NCI-H82 treated with DMSO at 0.1 percent for 48 hours (cell line): ENCODE measurements at regions not wholly inside any gene's neighbourhood (a gene's known extent, or its start where the extent isn't known, plus 50 kb on each side); places are given as distances from the start of the nearest gene placed in this dataset.

ENCODE experiments used
- DNase-seq: peaks from one replicate; lab custom pipeline; 2025; ENCODE audit not compliant: unreplicated experiment; lab: John Stamatoyannopoulos, UW

DNA sequence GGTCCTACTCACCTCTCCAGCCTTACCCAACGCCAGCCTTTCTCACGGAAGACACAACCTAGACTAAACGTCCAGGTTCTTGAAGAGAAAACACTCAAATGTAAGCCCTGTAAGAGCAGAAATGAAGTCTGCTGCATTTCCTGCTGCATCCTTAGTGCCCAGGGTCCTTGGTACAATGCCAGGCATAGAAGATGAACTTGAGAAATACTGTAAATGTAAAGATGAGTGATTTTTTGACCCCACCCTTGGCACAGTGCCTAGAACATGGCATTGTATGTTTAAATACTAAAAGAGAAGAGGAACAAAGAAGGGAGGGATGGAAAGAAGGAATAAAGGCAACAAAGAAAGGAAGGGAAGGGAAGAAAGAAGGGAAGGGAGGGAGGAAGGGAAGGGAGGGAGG, 514.6 kb downstream of the MED13L start:
- DNase-seq = no peak

DNA sequence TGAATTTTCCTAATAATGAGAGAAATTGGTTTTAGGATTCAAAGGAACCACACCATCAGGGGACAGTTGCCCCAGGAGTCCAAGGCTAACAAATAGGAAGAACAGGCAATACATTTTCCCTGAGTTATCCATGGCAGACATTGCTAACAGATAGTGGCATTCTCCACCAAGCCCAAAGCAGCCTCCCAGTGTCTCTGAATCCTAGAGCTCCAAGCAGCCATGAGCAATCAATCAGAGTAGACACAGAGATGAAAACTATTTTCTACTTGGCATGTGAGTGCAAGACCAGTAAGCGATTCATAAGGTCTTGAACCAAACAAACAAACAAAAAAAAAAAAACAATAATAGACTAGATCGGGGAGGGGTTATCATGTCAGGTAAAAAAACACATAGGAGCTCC, 515.7 kb downstream of the MED13L start:
- no peak for DNase-seq

DNA sequence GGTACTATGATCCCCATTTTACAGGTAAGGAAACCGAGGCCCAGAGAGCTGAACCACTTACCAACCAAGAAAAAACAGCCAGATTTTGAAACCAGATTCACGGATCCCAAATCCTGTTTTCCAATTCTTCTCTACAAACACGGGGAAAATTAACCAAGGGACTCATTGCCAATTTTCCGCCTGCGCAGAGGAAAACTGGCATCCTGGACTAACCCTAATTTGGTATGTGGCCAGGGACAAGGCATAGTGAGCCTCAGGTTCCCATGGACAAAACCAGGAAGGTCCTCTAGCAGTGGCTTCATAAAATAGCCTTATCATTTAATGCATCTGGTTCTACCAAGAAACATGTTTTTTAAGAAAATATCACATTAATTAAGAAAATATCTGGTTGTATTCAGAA, 517.3 kb downstream of the MED13L start:
- no peak for DNase-seq

DNA sequence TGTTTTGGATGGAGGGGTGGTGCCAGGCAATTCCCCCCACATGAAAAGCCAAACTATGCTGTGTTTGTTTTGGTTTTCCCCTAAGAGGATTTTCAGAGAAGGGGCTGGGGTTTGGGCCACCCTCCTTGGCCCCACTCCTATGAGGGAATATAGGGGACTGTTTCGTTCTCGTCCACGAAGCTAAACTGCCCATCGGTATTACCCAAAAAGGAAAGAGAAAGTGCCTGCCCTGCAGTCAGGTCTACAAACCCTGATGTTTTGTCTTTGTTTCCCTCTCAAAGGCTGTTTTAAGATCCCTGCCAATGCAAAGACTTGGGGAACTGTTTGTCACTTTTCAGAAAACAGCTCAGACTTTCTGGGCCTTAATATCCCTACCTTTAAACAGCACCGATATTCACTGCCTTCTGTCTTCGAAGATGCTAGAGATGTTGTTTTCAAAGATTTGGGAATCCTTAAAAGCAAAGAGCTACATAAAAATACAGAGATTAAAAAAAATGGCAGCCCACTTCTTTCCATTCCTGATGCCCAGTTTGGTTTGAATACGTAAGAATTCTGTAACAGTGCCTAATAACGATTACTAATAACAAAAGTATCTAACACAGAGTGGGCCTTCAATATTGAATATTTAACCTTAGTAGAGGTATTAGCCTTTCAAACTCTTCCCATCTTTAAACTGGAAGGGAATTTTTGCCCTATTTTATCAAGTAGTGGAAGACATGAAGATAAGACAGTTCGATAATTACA, 518.4 kb downstream of the MED13L start:
- DNase-seq = no peak

DNA sequence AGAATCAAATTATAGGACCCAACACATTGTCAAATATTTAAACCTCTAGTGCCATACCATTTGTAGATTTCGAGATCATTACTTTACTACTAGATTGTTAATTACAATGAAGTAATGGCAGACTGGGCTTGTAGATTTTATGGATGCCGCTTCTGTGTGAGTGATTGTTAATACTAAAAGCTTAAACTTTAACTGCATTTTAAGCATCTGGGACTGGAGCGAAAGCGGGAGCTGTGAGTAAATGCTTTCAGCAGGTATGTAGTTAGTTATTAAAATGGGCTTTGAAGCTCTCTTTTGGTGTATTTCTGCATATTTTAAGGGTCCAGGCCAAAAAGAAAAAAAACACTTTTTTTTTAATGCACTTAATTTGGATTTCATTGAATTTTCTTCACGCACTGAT, 519.3 kb downstream of the MED13L start:
- DNase-seq = no peak

DNA sequence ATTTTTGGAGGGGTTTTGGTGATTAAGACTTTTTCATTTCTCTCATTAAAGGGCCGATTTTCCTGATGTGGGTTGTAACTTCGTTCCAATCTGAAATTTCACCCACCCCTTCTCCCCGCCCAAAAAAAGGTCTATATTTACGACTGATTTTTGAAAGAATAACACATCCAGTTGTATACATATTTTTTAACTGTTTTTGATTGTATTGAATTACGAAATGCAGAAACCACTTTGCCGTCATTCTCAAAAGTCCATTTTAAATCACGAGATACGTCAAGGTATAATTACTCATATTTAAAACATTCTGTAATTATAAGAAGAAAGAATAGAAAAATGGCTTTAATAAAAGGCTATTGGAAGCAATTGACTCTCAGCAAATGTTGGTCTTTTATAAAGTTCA, 520.7 kb downstream of the MED13L start:
- no peak for DNase-seq

DNA sequence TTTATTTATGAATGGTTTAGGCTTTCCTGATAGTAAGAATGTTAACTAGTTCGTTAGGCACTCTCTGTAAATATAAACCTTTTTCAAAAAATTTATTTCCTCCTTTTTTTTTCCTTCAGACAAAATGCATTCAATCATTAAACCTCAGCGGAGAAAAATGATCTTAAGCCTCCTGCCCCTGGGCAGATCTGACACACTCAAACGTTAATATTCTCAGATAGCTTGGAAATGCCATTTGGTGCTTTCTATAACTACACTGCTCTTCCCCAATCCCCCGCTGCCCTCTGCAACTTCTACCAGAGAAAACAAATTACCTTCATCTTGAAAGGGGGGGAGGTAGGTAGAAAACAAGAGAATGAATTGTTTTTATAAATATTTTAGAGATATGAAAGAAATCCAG, 521.2 kb downstream of the MED13L start:
- DNase-seq = no peak

DNA sequence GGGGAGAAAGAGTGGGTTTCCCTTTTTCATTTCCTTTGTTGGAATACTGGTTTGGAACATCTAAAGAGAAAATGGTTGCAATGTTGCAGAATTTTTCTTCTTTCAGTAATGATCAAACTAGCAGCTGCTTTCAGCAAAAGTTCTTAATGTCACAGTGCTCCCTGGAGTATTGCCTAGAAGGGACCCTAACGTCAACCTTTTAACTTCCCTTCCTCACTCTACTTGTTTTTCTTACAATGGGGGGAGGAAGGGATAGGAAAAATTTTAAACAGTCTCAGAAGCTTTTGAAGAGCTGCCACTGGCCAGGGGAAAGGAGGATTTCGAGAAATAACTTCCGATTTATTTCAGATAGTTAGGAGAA, 521.8 kb downstream of the MED13L start:
- peak; percentile 33 for DNase-seq

DNA sequence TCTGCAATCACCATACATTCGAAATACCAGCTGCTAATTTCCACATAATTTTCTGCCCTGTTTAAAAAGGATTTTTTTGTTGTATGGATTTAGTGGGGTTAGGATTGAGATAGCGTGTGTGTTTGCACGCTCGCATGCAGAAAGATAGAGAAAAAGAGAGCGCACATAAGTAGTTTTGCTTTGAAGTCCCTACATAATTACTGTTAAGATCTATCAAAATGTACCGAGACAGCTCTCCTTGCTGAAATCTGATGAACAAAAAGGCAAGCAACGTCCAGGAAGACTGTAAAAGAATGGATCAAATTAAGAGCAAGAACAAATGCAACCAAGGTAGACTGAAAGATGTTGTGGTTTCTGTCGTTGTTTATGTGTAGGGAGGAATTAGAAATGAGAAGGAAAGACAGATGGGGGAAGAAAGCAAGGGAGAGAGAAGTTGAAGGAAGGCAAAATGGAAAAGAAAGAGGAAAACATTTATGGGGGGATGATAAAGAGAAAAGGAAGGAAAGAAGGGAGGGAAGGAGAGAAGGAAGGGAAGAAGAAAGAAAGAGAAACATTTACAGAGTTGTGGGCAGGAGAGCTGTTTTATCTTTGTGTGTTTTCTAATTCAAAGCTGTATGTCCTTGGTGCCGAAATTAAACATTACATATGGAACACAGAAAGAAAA, 522.3 kb downstream of the MED13L start:
- DNase-seq = no peak

DNA sequence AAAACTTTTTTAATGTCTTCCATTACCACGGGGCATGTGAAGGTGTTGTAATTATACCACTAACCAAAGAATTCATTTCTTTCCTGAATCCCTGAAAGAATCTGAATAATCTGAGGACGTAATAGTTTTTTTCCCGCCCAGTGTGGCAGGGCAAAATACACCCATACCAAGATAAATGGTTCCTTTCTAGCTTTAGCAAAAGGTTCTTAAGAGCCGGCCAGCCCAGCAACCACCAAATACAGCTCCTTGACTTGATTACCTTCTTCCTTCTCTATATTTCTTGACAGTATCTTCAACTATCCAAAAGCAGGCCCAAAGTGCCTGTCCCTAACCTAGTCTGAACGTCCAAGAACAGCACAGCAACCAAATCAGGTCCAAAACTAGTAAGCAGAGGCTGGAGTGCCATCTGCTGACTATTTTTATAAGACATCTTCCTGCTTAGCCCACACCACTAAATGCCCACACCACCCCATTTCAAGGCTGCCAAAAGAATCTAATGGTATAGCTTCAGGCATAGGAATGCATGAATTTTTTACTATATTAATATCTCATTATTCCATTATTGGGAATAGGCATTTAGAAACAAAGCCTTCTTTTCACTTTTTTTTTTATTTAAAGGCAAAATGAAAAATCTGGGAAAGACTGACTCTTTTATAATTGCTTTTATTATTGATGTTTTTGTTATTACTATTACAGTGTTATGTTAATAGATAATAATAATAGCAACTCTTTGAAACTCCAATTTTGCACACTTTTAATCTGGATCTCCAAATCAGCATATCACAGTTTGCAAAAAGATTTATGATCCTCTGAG, 524.4 kb downstream of the MED13L start:
- peak; percentile 67 for DNase-seq

DNA sequence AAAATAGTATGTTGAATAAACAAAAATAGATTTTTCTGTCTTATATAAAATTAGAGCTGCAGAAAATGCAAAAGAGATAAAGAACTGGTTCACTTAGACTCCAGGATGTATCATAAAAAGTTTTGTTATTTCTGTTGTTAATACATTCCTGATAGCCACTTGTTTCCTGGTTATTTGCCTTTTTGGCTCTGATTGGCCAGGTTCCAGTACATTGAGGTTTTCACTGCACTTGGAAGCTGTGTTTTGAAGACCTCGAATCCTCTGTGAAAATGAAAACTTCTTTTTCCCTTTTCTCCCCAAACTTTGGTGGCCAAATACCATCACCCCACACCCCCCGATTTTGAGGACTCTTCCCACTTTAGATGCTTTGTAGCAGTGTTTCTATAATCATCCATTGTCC, 525.3 kb downstream of the MED13L start:
- DNase-seq = no peak

DNA sequence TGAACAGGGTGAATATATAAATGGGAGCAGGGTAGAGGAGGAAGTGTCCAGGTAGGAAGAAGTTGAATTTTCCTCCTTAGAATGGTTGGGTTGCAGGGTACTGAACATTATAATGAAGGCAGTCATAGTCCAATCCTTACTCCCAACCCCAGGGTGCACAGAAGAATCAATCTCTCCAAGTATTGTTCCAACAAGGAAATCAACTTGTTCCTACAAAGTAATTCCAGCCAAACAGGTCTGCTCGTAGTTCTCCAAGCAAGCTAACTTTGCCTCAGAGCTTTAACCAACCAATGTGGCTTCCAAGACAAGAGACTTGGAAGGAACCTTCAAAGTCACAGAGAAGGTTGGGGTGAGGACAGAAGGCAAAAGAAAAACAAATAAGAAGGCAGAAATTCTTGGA, 527.2 kb downstream of the MED13L start:
- DNase-seq = no peak

DNA sequence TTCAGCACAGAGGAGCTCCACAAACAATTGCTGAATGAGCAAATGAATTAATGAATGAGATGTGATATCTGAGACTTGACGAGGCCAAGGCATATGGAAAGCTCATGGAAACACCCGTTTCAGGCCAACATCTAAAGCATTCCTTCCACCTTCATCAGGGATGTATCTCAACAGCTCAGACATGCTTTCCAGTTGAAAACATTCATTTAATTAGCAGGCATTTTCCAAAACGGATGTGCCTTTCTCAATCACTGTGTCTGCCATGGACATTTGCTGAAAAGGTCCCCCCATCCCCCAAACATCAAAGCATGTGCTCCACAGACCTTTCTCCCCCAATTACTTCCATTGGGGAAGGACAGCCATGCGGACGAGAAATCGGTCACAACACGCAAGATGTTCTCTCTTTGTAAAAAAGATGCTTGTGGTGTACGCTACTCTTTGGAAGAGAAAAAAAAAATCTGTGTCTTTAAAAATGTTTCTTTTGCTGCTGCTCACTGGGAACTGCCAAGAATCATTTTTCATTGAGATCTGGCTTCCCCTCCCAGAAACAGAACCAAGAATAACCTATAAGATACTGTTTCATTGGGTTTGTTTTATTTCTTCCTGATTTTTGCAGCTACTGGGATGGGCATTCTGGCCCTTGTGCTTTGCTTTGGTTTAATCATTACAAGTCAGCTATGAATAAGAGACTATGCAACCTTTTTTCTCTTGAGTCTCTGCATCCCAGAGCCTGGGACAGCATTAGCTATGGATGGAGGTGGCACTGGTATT, 528.2 kb downstream of the MED13L start:
- DNase-seq = no peak

DNA sequence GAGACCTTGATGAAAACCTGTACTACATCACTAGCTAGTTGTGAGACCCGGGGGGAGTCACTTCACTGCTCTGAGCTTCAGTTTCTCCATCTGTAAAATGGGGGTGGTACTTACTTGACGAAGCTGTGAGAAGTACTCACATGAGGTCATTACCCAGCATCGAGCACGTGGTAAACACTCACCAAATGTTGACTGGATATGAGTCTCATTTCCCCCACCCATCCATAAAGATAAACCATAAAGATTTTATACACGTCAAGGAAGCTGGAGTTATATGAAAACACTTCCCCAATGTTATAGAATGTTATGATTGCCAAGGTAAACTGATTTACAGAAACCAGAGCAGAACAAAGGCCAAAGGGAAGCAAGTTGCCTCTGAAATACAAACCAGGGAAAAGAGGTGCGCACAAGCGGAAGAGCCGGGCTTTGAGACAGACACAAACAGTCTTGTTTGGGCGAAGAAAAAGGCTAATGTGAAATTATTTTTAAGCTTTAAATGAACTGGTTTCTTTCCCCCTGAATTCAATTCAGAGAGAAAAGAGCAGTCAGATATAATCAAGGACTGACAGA, 536.8 kb downstream of the MED13L start:
- no peak for DNase-seq

DNA sequence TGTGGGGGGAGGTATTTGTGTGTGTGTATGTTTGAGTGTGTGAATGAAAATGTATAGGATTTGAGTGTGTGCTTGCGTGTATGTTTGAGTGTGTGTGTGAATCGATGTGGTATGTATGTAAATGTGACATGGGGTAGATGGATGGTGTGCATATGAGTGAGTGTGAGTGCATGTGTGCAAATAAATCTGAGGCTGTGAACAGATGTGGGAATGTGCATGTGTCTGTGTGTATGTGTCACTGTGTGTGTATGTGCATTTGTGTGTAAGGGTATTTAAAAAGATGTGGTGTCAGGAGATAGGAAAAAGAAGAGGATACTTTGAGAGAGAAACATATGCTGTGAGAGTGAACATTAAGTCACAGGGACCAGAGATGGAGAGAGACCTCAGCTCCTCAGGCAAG, 539.6 kb downstream of the MED13L start:
- DNase-seq = no peak

DNA sequence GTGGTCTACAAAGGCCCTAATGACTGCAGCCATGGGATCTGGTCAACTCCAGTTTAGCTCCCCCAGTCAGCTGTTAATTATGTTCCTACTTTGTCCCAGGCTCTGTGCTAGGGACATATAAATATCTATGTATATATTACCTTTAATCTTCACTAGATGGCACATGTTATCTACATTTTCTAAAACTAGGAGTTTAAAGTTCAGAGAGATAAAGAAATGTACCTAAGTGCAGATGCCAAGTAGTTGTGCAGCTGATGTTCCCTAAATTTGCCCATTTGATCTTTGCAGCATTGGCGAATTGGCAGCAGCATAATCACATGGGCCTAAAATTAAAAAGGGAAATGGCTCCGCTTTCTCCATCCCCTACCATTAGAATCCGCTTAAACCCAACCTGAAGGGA, 541.1 kb downstream of the MED13L start:
- no peak for DNase-seq

DNA sequence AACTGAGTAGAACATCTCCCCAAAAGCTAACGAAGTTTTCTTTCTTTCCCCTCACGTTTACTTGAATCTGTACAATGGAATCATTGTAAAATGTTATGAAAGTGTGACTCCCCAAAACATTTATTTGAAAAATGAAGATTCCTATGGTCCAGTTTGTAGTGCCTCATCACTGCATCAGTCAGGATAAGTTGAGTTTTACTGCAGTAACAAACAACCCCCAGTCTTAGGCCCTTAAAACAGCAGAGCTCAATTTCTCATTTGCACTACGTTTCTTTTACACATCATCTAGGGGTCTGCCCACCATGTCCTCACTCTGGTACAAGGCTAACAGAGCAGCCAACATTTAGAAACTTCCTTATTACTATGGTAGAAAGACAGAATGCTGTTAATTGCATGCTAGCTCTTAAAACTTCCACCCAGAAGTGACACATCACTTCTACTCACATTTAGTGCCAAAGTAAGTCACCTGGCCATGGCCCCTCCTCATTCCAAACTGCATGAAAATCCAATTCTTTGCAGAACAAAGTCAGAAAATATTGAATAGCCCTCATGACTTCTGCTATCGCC, 546.4 kb downstream of the MED13L start:
- no peak for DNase-seq

DNA sequence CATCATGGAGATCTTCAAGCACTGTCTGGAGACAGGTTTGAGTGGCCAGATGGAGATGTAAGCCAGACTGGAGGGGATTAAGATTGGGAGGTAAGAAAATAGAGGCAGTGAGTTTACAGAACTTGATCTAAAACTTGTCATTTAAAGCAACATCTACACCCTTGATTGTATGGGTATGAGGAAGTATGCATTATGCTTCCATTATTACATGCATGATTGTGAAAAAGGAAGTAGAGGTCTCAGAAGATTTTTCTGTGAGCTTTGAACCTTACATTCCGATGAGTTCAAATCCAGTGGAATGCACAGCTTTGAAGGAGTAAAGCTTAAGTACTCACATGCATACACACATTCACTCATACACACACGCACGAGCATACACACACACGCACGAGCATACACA, 550.8 kb downstream of the MED13L start:
- no peak for DNase-seq

DNA sequence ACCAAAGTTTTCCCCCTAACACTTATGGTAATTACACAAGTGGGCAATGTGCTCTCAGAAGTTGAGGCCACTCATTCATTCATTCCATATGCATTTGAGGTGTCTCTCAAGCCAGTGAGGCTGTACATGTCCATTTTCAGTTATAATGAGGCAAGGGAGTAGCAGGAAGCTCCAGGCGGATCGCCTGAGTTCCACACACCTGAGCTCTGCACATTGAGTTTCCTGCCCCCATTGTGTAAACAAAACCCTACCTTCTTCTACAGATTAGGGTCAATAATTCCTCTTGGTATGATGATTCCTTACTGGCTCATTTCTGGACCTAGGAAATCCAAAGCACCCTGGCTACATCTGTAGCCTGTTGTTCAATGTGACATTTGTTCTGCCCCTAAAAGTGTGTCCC, 555.3 kb downstream of the MED13L start:
- no peak for DNase-seq

DNA sequence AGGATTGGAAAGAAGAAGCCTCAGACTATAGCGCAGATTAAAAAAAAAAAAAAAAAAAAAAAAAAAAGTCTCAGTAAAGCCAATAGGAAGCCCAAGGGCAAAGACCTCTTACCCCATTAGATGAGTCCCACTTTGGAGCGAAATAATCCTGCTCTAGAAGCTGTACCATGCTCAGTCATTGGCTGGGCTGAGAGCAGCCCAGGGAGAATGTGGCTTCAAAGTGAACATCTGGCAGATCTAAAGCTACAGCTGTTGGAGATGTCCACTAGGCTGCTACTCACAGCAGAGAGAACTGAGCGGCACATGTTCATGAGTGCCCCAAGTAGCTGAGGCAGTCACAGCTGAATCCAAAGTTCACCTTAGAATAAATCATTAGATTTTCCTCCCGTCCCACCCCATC, 560.9 kb downstream of the MED13L start:
- DNase-seq = no peak

DNA sequence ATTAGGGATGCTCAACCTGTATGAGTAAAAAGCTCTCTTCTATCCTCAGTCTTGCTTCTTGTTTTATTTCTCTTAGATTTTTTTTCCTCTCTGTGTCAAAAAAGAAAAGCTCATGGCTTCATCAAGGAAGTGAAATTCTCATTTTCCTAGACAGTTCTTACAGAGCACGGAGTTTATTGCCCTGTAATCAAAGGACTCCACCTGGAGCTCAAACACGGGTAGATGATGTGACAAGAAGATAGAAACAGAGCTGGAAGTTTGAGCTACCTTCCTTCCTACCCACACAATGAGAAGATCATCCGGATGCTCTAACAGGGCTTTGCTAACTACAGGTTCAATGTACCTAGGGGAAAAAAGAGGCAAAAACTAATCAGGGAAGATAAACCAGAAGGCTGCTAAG, 564.8 kb downstream of the MED13L start:
- no peak for DNase-seq
